ENCODE measurements at regions not wholly inside any gene's neighbourhood (a gene's known extent, or its start where the extent isn't known, plus 50 kb on each side); places are given as distances from the start of the nearest gene placed in this dataset.
"Not testable (repeated sequence)": the region's sequence is repeated elsewhere in the genome, so short reads cannot be mapped to it uniquely, and the experiment has no call there.

DNA sequence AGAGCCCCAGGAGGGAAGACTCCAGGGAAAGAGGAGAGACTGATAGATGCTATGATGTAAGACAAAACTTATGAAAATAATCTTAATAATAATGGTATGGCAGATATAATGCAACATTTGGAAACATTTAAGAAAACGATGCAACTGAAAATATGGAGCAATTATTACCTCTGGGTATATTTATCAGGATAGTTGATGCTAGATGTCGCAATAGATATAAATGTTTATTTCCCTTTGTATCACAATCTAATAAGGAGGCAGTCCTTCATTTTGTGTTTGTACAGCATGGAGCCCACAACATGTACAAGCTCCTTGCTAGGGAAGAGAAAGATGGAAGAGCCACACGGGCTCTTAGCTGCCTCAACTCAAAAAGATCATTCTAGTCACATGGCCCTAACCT, 101.1 kb upstream of the TMEM132E start:
- TF ChIP-seq, protein P1, sequence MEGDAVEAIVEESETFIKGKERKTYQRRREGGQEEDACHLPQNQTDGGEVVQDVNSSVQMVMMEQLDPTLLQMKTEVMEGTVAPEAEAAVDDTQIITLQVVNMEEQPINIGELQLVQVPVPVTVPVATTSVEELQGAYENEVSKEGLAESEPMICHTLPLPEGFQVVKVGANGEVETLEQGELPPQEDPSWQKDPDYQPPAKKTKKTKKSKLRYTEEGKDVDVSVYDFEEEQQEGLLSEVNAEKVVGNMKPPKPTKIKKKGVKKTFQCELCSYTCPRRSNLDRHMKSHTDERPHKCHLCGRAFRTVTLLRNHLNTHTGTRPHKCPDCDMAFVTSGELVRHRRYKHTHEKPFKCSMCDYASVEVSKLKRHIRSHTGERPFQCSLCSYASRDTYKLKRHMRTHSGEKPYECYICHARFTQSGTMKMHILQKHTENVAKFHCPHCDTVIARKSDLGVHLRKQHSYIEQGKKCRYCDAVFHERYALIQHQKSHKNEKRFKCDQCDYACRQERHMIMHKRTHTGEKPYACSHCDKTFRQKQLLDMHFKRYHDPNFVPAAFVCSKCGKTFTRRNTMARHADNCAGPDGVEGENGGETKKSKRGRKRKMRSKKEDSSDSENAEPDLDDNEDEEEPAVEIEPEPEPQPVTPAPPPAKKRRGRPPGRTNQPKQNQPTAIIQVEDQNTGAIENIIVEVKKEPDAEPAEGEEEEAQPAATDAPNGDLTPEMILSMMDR (IDR thresholded peaks at IDR 0.05; ENCODE audit: low read depth, low read length), result no peak
- no peak for TF ChIP-seq EZH2phosphoT487 (IDR thresholded peaks at IDR 0.05; ENCODE audit: low read depth)
- no peaks in the 10 kb centered on the region for H3K79me2 ChIP-seq (ENCODE audit: low read length)
- H3K4me1 ChIP-seq (ENCODE audit: low read length), result no peaks in the 10 kb centered on the region
- H3K36me3 ChIP-seq (replicated peaks; ENCODE audit: low read depth, low read length), result no peaks in the 10 kb centered on the region
- H4K20me1 ChIP-seq (ENCODE audit: insufficient read depth, low read length), result peaks cover 5% of the 10 kb centered on the region; the same call in 1 of the 2 replicates
- H3K4me3 ChIP-seq (ENCODE audit: low read length), result no peak overlapping the region
- H3K27me3 ChIP-seq (ENCODE audit: low read depth, low read length), result peaks cover 86% of the 10 kb centered on the region
- no peak overlapping the region for H3K27ac ChIP-seq (ENCODE audit: low read length)
- H3K9ac ChIP-seq (ENCODE audit: low read length), result no peak overlapping the region
- H2AFZ ChIP-seq (ENCODE audit: low read depth, low read length), result no peak overlapping the region
- H3K4me2 ChIP-seq (ENCODE audit: low read length), result no peak overlapping the region
- no peaks in the 10 kb centered on the region for H3K9me3 ChIP-seq (ENCODE audit: insufficient read depth, low read length)

GRCh38 chr17:34475296-34475695, 104.1 kb upstream of the TMEM132E start:
- H2AFZ ChIP-seq (ENCODE audit: low read depth, low read length), result no peak overlapping the region
- no peaks in the 10 kb centered on the region; the same call in 1 of the 2 replicates for H4K20me1 ChIP-seq (ENCODE audit: insufficient read depth, low read length)
- H3K36me3 ChIP-seq (replicated peaks; ENCODE audit: low read depth, low read length), result no peaks in the 10 kb centered on the region
- H3K27ac ChIP-seq (ENCODE audit: low read length), result no peak overlapping the region
- H3K9ac ChIP-seq (ENCODE audit: low read length), result no peak overlapping the region
- no peak overlapping the region for H3K4me2 ChIP-seq (ENCODE audit: low read length)
- no peak for TF ChIP-seq EZH2phosphoT487 (IDR thresholded peaks at IDR 0.05; ENCODE audit: low read depth)
- TF ChIP-seq, protein P1 (IDR thresholded peaks at IDR 0.05; ENCODE audit: low read depth, low read length), result no peak
- H3K79me2 ChIP-seq (ENCODE audit: low read length), result no peaks in the 10 kb centered on the region
- H3K9me3 ChIP-seq (ENCODE audit: insufficient read depth, low read length), result no peaks in the 10 kb centered on the region
- H3K4me1 ChIP-seq (ENCODE audit: low read length), result no peaks in the 10 kb centered on the region
- peaks cover 80% of the 10 kb centered on the region for H3K27me3 ChIP-seq (ENCODE audit: low read depth, low read length)
- no peak overlapping the region for H3K4me3 ChIP-seq (ENCODE audit: low read length)

DNA sequence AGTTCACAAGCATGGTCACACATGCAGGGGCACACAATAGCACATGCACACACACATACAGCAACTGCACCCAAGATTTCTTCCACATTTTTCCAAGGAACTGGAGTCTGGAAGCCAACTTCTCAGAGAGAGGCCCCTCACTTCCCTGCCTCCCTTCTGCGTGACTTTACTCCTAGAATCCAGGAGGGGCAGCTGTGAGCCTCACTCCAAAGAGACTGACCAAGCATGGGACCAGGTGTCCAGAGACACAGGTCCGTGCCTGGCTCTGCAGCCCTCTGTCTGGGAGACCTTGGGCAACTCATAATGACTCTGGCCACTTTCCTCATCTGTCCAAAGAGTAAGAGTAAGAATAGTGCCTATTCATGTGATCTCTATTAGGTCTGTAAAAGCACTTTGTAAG, 104.7 kb upstream of the TMEM132E start:
- Histone ChIP-seq H3K4me3 (ENCODE audit: low read length) (no peak overlapping the region), H3K4me2 (ENCODE audit: low read length) (no peak overlapping the region), H3K79me2 (ENCODE audit: low read length) (no peaks in the 10 kb centered on the region), H3K27me3 (ENCODE audit: low read depth, low read length) (peaks cover 78% of the 10 kb centered on the region), H2AFZ (ENCODE audit: low read depth, low read length) (no peak overlapping the region), H3K9me3 (ENCODE audit: insufficient read depth, low read length) (no peaks in the 10 kb centered on the region), H3K9ac (ENCODE audit: low read length) (no peak overlapping the region), H4K20me1 (ENCODE audit: insufficient read depth, low read length) (no peaks in the 10 kb centered on the region; the same call in 1 of the 2 replicates), H3K27ac (ENCODE audit: low read length) (no peak overlapping the region), H3K36me3 (replicated peaks; ENCODE audit: low read depth, low read length) (no peaks in the 10 kb centered on the region), H3K4me1 (ENCODE audit: low read length) (no peaks in the 10 kb centered on the region)
- TF ChIP-seq, protein P1 (IDR thresholded peaks at IDR 0.05; ENCODE audit: low read depth, low read length), result no peak
- no peak for TF ChIP-seq EZH2phosphoT487 (IDR thresholded peaks at IDR 0.05; ENCODE audit: low read depth)

DNA sequence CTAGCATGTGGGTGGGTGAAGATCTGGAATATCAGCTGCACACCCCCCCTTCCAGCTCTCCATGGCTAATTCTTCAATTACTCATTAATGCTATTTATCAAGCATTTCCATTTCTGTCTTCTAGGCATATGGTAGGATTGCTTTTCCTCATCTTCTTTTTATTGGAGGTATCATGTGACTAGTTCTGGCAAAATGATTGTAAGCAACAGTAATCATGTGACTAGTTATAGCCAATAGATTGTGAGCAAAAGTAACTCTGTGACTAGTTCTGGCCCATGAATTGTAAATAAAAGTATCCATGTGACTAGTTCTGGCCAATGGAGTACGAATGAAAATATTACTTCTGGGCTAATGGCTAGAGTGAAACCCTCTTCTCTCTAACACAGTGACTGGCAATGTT, 107.0 kb upstream of the TMEM132E start:
- H3K27ac ChIP-seq (ENCODE audit: low read length), result no peak overlapping the region
- H3K79me2 ChIP-seq (ENCODE audit: low read length), result no peaks in the 10 kb centered on the region
- H3K27me3 ChIP-seq (ENCODE audit: low read depth, low read length), result peaks cover 76% of the 10 kb centered on the region
- no peaks in the 10 kb centered on the region for H3K4me1 ChIP-seq (ENCODE audit: low read length)
- H3K4me3 ChIP-seq (ENCODE audit: low read length), result no peak overlapping the region
- no peak overlapping the region for H3K4me2 ChIP-seq (ENCODE audit: low read length)
- no peak overlapping the region for H3K9ac ChIP-seq (ENCODE audit: low read length)
- no peak overlapping the region for H2AFZ ChIP-seq (ENCODE audit: low read depth, low read length)
- H4K20me1 ChIP-seq (ENCODE audit: insufficient read depth, low read length), result no peaks in the 10 kb centered on the region; the same call in 1 of the 2 replicates
- no peaks in the 10 kb centered on the region for H3K9me3 ChIP-seq (ENCODE audit: insufficient read depth, low read length)
- H3K36me3 ChIP-seq (replicated peaks; ENCODE audit: low read depth, low read length), result no peaks in the 10 kb centered on the region
- TF ChIP-seq EZH2phosphoT487 (IDR thresholded peaks at IDR 0.05; ENCODE audit: low read depth), result no peak
- TF ChIP-seq, protein P1 (IDR thresholded peaks at IDR 0.05; ENCODE audit: low read depth, low read length), result no peak

GRCh38 chr17:34471278-34471677, 108.1 kb upstream of the TMEM132E start:
- H3K4me1 ChIP-seq (ENCODE audit: low read length); H3K79me2 ChIP-seq (ENCODE audit: low read length); H3K27ac ChIP-seq (ENCODE audit: low read length); H4K20me1 ChIP-seq (ENCODE audit: insufficient read depth, low read length); H3K36me3 ChIP-seq (replicated peaks; ENCODE audit: low read depth, low read length); H3K9ac ChIP-seq (ENCODE audit: low read length); H3K9me3 ChIP-seq (ENCODE audit: insufficient read depth, low read length); H2AFZ ChIP-seq (ENCODE audit: low read depth, low read length); H3K4me2 ChIP-seq (ENCODE audit: low read length); H3K4me3 ChIP-seq (ENCODE audit: low read length): not testable (repeated sequence)
- peaks cover 76% of the 10 kb centered on the region for H3K27me3 ChIP-seq (ENCODE audit: low read depth, low read length)

All from OCI-LY3 (cell line).